Suprapubic skin (tissue), 4 donors: ENCODE measurements at regions not wholly inside any gene's neighbourhood (a gene's known extent, or its start where the extent isn't known, plus 50 kb on each side); places are given as distances from the start of the nearest gene placed in this dataset.

ENCODE experiments used
- DNase-seq, 2 donors: peaks; one replicate each; pipeline ENCODE4 v3.0.0-alpha.2; 2019; ENCODE audit warnings: low spot score in 2 of 2
- H3K27ac ChIP-seq: fragments of 200-600 bp; sonication (generic); one replicate; pipeline ENCODE4 v1.5.1; 2019
- H3K27me3 ChIP-seq: fragments of 200-600 bp; sonication (generic); one replicate; pipeline ENCODE4 v1.5.1; 2019
- H3K36me3 ChIP-seq: fragments of 200-600 bp; sonication (generic); one replicate; pipeline ENCODE4 v1.5.1; 2019
- H3K4me1 ChIP-seq: fragments of 200-600 bp; sonication (generic); one replicate; pipeline ENCODE4 v1.5.1; 2019
- H3K4me3 ChIP-seq: fragments of 200-600 bp; sonication (generic); one replicate; pipeline ENCODE4 v1.5.1; 2019; ENCODE audit warnings: mild to moderate bottlenecking
- H3K9me3 ChIP-seq: fragments of 200-600 bp; sonication (generic); one replicate; pipeline ENCODE4 v1.5.1; 2019
- EP300 ChIP-seq: sonication (generic); formaldehyde crosslinking; IDR thresholded peaks from one replicate; pipeline ENCODE4 v1.6.1; 2017; ENCODE audit warnings: antibody characterized with exemption
- POLR2A ChIP-seq, 2 donors: fragments of 450-650 bp; IDR thresholded peaks; one replicate each; pipeline ENCODE4 v1.6.1; 2017; ENCODE audit warnings: antibody characterized with exemption in 2 of 2, mild to moderate bottlenecking in 2 of 2, moderate library complexity in 2 of 2
- POLR2AphosphoS5 ChIP-seq, 3 donors: sonication (generic); formaldehyde crosslinking; IDR thresholded peaks; one replicate each; pipeline ENCODE4 v1.6.1; 2017; ENCODE audit warnings: antibody characterized with exemption in 3 of 3
- WGBS: methylation state at CpG from one replicate; pipeline ENCODE4 v1.1.5; 2018; 5-methylcytosine and 5-hydroxymethylcytosine counted together
- TF ChIP-seq, protein P1 (sequence below), 2 donors: fragments of 200-600 bp in 1 of 2; fragments of 450-650 bp in 1 of 2; sonication (generic) in 1 of 2; IDR thresholded peaks; one replicate each; pipeline ENCODE4 v1.5.1; 2016 to 2019; ENCODE audit warnings: antibody characterized with exemption in 2 of 2, mild to moderate bottlenecking in 1 of 2, moderate library complexity in 1 of 2

DNA sequence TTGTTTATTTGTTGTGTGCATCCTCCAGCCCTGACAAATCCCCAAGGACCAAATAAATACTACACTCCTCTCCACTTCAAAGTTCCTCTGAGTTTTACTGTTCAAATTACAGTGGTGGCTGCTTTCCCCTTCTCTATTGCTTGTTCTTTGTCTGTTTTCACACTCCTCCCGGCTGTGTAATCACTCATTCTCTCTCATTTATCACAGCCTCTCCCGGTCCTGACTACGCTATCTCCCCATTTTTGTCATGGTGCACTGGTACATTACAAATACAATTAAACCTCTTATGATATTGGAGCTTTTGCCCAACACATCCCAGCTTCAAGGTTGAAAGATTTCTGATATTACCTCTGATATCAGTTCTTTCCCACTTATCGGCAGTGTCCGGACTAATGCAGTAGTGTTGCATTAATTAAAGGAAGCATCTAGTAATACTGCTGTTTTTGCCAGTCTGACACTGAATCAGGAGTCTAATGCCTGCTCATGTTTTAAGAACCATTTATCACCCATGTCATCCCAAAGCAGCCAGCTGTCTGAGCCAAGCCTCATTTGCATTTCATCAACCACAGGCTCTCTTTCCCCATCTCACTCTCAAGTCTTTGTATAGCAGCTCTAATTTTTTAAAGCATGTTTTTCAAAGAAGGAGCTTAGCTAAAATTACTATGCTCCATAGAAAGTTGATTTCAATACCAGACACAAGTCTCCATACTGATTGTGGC, 740.5 kb downstream of the ROBO2 start:
- 33% methylated on average over 5 of the region's 5 CpGs for WGBS
- no peak overlapping the region for H3K27ac ChIP-seq
- no peaks in the 10 kb centered on the region for H3K9me3 ChIP-seq
- DNase-seq: no peak
- TF ChIP-seq EP300 (no peak), POLR2AphosphoS5 (IDR thresholded peaks at IDR 0.05) (no peak), POLR2A (IDR thresholded peaks at IDR 0.05) (no peak)
- TF ChIP-seq, protein P1, sequence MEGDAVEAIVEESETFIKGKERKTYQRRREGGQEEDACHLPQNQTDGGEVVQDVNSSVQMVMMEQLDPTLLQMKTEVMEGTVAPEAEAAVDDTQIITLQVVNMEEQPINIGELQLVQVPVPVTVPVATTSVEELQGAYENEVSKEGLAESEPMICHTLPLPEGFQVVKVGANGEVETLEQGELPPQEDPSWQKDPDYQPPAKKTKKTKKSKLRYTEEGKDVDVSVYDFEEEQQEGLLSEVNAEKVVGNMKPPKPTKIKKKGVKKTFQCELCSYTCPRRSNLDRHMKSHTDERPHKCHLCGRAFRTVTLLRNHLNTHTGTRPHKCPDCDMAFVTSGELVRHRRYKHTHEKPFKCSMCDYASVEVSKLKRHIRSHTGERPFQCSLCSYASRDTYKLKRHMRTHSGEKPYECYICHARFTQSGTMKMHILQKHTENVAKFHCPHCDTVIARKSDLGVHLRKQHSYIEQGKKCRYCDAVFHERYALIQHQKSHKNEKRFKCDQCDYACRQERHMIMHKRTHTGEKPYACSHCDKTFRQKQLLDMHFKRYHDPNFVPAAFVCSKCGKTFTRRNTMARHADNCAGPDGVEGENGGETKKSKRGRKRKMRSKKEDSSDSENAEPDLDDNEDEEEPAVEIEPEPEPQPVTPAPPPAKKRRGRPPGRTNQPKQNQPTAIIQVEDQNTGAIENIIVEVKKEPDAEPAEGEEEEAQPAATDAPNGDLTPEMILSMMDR (IDR thresholded peaks at IDR 0.05): no peak
- H3K27me3 ChIP-seq: no peaks in the 10 kb centered on the region
- H3K4me3 ChIP-seq: no peak overlapping the region
- no peaks in the 10 kb centered on the region for H3K4me1 ChIP-seq
- no peaks in the 10 kb centered on the region for H3K36me3 ChIP-seq

DNA sequence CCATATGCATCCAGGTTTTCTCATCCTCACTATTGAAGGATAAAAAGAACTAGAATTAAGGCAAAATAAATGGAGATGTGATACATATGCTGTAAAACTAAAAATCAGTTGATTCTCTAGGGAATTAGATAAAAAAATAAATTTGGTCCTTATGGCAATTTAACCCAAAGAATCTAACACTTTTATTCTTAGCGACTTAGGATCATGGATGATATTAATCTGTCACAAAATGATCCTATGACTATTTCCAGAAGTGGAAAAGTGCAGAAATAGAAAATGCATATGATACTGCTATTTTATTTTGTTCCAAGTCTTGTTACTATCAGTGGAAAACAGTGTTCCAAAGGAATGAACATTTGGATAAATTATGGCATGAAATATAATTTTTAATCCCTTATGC, 746.3 kb downstream of the ROBO2 start:
- H3K27me3 ChIP-seq: no peaks in the 10 kb centered on the region
- no peaks in the 10 kb centered on the region for H3K36me3 ChIP-seq
- H3K9me3 ChIP-seq: no peaks in the 10 kb centered on the region
- TF ChIP-seq POLR2A (IDR thresholded peaks at IDR 0.05): no peak
- TF ChIP-seq, protein P1 (IDR thresholded peaks at IDR 0.05): no peak
- no peak for TF ChIP-seq POLR2AphosphoS5 (IDR thresholded peaks at IDR 0.05)
- no peak for TF ChIP-seq EP300
- H3K4me3 ChIP-seq: no peak overlapping the region
- WGBS: 59% methylated on average over 1 of the region's 1 CpG
- H3K4me1 ChIP-seq: no peaks in the 10 kb centered on the region
- DNase-seq: no peak
- no peak overlapping the region for H3K27ac ChIP-seq

- Histone ChIP-seq H3K4me3 (no peak overlapping the region), H3K36me3 (no peaks in the 10 kb centered on the region), H3K9me3 (no peaks in the 10 kb centered on the region), H3K27ac (no peak overlapping the region), H3K27me3 (no peaks in the 10 kb centered on the region), H3K4me1 (no peaks in the 10 kb centered on the region)
- DNase-seq: no peak
- WGBS: 57% methylated on average over 5 of the region's 5 CpGs
- TF ChIP-seq POLR2AphosphoS5 (IDR thresholded peaks at IDR 0.05) (no peak), EP300 (no peak), POLR2A (IDR thresholded peaks at IDR 0.05) (no peak)
- TF ChIP-seq, protein P1 (IDR thresholded peaks at IDR 0.05): no peak
Measured at GRCh38 chr3:77795013-77795412, 755.1 kb downstream of the ROBO2 start.

- DNase-seq: no peak
- no peaks in the 10 kb centered on the region for H3K27me3 ChIP-seq
- no peaks in the 10 kb centered on the region for H3K36me3 ChIP-seq
- no peaks in the 10 kb centered on the region for H3K9me3 ChIP-seq
- no peaks in the 10 kb centered on the region for H3K4me1 ChIP-seq
- H3K4me3 ChIP-seq: no peak overlapping the region
- 88% methylated on average over 5 of the region's 5 CpGs for WGBS
- TF ChIP-seq EP300: no peak
- TF ChIP-seq, protein P1 (IDR thresholded peaks at IDR 0.05): no peak
- no peak for TF ChIP-seq POLR2AphosphoS5 (IDR thresholded peaks at IDR 0.05)
- no peak overlapping the region for H3K27ac ChIP-seq
Measured at GRCh38 chr3:77799278-77799677, 759.4 kb downstream of the ROBO2 start.

GRCh38 chr3:77800893-77801292, 761.0 kb downstream of the ROBO2 start:
- Histone ChIP-seq H3K4me1 (no peaks in the 10 kb centered on the region), H3K4me3 (no peak overlapping the region), H3K36me3 (no peaks in the 10 kb centered on the region), H3K27me3 (no peaks in the 10 kb centered on the region), H3K27ac (no peak overlapping the region), H3K9me3 (no peaks in the 10 kb centered on the region)
- no peak for DNase-seq
- WGBS: 41% methylated on average over 1 of the region's 1 CpG
- no peak for TF ChIP-seq EP300
- TF ChIP-seq, protein P1 (IDR thresholded peaks at IDR 0.05): no peak
- no peak for TF ChIP-seq POLR2A (IDR thresholded peaks at IDR 0.05)
- no peak for TF ChIP-seq POLR2AphosphoS5 (IDR thresholded peaks at IDR 0.05)
